Skeletal muscle cell (primary cell): ENCODE measurements at regions not wholly inside any gene's neighbourhood (a gene's known extent, or its start where the extent isn't known, plus 50 kb on each side); places are given as distances from the start of the nearest gene placed in this dataset.

Experiments
- DNase-seq: peaks from one replicate; pipeline ENCODE4 v3.0.0-alpha.2; 2010; ENCODE audit warnings: low read depth
- H3K4me3 ChIP-seq: 2 replicates; pipeline ENCODE4 v1.5.1; 2011; ENCODE audit warnings: low read depth, mild to moderate bottlenecking, control low read depth, low read length, moderate library complexity

DNA sequence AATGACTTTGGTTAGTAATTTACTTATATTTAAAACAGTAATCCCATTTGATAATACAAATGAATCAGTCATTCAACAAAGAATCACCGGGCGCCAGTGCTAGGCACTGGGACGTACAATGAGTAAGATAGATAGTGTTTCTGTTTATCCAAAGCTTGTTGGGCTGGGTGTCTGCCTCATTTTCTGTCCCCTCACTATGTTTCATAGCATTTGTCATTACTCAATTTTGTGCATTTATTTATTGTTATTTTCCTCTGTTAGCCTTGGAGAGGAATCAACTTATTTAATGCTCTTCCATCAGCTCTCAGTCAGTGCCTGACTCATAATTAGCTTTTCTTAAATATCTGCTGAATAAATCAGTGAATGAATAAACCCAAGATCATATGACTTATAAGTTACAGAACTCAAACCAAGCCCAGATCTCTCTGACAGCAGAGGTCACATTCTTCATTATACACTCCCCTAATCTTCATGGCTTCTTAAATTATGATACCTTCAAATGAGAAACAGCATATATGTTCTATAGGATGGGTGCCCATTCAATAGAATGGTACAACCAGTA lies 86.2 kb downstream of the TSPAN8 start:
- no peak overlapping the region for H3K4me3 ChIP-seq
- DNase-seq = no peak

DNA sequence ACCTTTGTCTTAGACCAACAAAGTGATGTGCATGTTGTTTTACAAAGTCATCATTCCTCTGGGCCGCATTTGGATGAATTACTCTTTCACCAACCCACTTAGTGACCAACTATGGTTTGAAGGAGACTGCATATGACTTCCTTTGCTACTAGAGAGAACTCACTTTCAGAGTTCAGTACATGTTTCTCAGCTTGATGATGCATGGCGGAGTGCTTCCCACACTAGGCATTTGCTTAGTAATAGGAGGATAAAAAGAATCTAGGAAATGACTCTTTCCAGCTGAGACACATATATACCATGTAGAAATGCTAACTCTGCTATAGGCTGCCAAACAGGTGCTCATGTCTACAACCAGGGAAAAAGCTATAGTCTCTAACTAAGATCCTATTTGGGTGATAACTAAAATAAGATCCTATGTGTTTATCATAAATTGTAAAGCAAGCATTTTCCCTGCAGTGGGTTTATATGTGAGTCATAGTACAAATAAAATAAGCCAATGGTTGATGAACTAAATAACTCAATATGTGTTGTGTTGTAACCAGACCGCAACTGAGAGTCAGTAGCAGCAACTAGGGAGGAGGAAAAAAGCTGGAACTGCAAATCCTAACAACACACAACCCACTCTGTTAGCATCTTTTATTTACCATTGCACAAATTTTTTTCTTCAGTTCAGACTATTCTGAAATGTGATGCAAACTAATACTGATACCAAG lies 87.2 kb downstream of the TSPAN8 start:
- no peak for DNase-seq
- no peak overlapping the region for H3K4me3 ChIP-seq

DNA sequence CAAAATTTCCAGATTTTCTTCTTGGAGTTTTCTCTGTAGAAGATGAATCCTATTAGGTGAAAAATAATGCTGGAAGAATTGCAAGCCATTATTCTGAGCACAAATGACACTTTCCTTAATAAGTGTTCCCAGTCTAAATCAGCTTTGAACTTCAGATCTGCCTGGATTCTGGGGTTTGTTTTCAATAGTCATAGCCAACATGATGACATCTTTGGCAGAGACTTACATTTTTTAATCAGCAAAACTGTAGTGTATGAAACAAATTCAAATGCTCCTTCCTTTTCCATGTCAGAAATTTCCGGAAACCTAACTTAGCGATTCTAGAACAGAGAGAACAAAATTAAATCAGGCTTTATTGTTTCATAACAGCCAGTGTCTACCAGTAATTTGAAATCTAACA lies 88.5 kb downstream of the TSPAN8 start:
- H3K4me3 ChIP-seq = no peak overlapping the region
- no peak for DNase-seq

DNA sequence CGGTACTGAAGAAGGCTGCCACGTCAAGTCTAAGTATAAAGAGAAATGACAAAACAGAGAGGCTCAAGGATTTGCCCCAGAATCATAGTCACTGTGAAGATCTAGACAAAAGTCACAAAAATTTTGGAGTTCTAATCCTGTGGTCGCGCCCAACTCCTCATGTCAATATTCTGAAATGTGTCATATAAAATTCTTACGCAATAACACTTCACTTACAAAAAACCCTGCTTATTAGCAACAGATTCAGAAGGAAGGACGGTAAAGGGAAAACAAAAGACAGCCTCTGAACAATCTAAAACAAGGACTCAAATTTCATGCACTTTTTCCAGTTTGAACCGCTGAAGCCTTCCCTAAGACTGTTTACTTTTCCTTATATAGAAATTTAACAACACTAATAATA lies 94.7 kb downstream of the TSPAN8 start:
- DNase-seq = no peak
- H3K4me3 ChIP-seq = no peak overlapping the region

DNA sequence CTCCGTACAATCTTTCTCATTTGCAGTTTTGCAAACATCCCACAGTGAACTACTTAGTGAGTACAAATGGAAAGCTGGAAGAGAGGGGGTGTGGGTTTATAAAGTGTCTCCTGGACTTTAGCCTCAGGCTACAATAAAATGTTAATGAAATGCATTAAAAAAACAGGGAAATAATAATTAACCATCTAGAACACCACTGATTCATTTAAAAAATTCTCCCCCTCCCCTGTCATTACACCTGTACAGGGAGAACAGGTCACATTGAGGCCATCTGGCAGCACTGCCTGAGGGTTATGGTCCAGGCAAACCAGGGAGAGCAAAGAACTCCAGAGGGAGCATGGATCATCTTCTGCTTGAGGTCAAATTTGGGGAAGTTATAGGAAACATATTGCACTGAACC lies 96.3 kb downstream of the TSPAN8 start:
- H3K4me3 ChIP-seq = no peak overlapping the region
- DNase-seq = no peak

DNA sequence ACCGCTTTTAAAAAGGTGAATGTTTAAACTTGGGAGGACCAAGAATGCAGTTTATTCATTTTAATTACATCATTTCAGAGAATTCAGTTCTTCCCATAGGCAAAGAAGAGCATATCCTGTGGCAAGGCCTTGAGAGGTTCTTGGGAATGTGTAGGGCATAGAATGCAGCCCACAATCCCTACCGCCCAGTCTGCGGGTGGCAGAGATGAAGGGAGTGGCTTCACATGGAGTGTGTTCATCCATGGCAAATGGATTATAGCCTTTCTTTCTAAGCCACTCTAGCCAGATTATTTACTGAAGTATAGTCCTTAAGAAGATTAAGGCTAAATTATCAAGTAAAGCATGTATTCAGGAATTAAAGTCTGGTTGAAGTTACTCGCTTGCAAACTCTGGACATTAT lies 97.4 kb downstream of the TSPAN8 start:
- H3K4me3 ChIP-seq = no peak overlapping the region
- no peak for DNase-seq

DNA sequence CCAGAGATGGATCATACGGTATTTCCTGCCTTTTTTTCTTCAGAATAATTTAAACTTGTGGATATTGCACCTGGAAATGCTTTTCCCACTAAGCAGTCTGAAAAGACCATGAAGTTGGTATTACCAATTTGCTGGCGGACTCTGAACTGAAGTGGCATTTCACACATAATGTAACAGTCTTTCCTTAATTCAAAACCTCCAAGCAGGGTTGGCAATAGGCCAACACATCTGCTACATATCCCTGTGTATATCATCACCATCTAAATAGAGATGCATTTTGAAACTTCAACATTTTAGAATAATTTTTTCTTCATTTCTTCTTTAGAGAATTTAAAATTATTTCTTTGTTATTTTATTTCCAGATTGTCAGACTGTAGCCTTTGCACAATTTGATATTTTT lies 100.5 kb downstream of the TSPAN8 start:
- DNase-seq = no peak
- no peak overlapping the region for H3K4me3 ChIP-seq

DNA sequence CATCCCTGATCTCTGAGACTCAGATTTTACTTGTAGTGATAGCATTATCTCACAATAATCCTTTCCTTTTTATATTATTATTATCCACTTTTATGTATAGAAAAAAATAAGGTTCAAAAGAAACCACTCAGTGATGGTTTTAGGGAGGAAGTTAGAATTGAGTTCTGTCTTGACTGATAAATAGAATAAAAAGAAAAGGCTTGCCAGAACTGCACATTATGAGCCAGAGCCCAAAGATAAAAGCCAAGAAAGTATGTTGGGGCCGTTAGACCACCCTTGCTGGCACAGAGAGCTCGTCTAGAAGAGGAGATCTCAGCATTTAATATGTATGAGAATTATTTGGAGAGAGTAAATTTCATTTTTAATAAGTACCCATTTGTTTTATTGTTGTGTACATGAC lies 103.2 kb downstream of the TSPAN8 start:
- no peak for DNase-seq
- H3K4me3 ChIP-seq = no peak overlapping the region

DNA sequence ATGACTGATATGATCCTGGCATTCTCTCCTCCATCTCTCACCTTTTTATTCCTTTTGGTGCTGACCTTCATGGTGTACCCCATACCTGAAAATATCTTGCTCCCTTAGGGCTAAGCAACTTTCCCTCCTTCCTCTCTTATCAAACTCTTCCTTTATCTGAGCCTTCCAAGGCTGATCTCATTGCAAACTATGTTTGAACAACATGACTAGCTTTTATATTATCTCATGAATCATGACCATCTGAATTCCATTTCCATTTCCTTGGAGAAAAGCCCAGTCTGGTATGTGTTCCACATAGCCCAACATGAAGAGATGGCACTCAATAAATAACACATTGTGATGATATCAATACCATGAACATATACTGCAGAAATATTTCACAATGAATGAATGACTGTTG lies 111.6 kb downstream of the TSPAN8 start:
- no peak overlapping the region for H3K4me3 ChIP-seq
- DNase-seq = peak; percentile 76

DNA sequence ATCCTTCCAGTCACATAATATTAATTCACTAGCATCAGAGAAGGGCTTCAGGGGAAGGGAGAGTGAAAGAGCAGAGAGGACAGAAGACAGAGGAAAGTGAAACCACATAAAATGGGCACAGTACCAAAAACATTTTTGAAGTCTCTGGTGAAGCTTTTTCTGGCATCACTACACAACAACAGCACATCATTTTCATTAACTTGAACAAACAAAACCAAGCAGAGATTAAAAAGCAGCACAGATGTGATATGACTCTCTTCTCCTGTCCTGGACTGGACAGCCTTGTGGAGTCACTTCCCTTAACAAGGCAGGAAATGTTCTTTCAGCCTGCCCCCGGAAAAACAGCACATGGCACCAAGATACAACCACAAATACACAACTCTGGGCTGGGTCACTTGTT lies 112.0 kb downstream of the TSPAN8 start:
- DNase-seq = peak; percentile 79
- no peak overlapping the region for H3K4me3 ChIP-seq

DNA sequence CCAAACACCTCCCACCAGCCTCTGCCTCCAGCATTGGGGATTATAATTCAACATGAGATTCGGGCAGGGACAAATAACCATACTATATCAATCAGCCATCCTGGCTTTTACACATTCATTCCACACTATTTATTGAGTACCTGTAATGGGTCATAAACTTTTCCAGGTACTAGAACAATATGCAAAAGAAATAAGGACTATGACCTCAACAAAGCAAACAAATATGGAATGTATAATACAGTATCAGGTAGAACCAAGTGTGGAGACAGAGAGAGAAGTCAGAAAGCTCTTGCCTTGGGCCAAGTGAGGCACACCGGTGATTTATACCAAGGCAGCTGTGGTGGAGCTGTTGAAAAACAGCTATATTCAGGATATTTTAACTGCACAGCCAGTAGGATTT lies 116.3 kb downstream of the TSPAN8 start:
- no peak for DNase-seq
- H3K4me3 ChIP-seq = no peak overlapping the region

DNA sequence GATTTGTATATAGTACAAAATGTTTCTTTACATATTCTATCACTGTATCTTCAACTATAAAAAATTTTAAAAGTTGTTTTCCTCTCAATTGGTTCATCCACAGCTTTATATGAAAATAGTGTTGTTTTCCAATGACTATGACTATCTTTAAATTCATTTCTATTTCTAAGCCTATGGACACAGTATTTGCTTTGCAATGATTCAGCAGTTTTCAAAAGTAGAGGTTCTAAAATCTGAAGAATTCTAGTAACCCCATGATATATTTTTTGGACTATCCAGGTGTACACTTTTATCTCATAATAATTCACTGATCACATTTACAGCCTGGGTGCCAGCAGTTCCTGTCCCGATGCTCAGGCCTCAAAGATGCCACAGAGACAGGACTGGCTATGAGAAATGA lies 118.4 kb upstream of the PTPRR start:
- DNase-seq = no peak
- H3K4me3 ChIP-seq = no peak overlapping the region

DNA sequence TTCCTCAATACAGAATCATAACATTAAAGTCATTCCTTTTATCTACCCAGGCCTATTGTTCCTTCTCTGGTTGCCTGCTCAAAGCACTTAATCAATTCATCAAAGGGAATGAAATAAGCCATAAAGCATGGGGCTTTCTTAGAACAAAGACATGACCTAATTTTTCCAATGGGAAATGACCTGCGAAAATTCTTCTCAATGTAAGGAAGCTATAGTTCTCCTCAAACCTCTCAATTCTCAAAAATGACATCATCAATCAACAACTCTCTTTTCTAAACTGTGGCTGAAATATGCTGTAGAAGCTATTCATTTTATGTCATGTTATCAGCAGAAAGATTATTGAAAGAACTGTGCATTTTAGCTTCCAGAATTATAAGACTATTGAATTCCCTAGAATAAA lies 116.0 kb upstream of the PTPRR start:
- H3K4me3 ChIP-seq = no peak overlapping the region
- DNase-seq = no peak

DNA sequence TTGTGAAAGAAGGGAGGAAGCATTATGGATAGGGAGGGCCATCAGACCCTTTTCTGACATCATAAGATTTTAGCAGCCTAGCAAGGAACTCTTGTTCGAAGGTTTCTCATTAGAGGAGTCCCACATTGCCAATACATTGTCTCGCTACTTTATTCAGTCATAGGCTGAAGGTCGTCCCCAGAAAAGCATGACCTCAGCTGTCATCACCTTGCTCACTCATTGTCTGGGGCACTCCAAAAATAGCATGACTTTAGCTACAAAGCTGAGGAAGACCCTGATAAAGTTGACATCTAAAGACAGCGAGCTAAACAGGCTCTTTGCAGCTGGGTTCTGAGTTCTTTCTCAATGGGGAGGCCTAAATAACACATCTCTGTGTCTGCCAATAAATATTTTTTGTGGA lies 112.4 kb upstream of the PTPRR start:
- no peak overlapping the region for H3K4me3 ChIP-seq
- DNase-seq = no peak

DNA sequence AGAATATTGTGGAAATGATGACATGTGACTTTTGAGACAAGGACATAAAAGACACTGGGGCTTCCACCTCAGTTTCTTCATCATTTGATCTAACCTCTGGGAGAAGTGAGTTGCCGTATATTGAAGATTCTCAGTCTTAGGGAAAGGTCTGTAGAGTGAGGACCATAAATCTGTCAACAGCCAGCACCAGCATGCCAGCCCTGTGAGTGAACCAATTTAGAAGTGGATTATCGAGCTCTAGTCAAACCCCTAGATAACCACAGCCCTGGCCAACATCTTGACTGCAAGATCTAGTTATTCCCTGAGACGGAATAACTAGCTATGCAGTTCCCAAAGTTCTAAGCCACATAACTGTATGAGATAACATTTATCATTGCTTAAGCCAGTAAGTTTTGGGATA lies 108.8 kb upstream of the PTPRR start:
- no peak for DNase-seq
- H3K4me3 ChIP-seq = no peak overlapping the region

DNA sequence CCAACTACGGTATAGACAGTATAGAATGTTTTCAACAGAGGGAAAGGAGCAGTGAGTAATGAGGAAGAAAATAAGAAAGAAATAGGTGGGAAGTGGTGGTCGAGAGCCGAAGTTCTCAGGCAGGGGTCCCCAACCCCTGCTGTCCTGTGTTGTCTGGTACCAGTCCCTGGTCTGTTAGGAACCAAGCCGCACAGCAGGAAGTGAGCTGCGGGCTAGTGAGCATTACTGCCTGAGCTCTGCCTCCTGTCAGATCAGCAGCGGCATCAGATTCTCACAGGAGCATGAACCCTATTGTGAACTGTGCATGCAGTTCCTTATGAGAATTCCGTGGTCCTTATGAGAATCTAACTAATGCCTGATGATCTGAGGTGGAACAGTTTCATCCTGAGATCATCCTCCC lies 107.3 kb upstream of the PTPRR start:
- H3K4me3 ChIP-seq = no peak overlapping the region
- no peak for DNase-seq

DNA sequence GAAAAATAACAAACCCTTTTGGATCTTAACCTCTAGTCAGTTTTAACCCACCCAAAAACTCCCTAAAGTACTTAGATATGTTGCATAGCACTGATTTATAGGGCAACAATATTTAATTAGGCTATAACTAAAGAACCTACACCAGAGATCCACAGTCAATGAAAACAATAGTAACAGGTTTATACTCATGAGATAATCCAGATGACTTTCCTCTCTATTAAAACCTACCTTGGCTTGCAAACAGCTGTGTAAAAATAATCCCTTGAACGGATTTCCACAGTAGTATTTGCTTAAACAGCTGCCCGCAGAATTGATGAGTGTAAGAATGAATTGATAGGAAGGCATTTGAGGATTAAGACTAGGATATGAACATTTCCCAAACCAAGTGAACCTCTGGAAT lies 104.3 kb upstream of the PTPRR start:
- no peak overlapping the region for H3K4me3 ChIP-seq
- no peak for DNase-seq

DNA sequence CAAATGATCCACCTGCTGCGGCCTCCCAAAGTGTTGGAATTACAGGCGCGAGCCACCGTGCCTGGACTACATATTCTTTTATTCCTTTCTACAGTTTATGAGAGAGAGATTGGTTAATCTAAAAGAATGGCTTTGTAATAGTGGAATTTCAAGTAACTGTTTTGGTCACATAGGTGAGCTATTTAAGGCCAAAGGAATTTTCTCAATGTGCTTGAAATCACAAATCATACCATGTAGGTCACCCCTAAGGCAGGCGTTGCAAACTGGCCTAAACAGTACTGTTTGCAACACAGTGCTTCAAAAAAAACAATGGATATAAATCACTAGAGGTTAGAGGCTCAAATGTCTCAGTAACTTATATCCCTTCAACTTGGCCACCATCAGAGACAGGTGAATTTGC lies 103.7 kb upstream of the PTPRR start:
- DNase-seq = no peak
- H3K4me3 ChIP-seq = no peak overlapping the region

DNA sequence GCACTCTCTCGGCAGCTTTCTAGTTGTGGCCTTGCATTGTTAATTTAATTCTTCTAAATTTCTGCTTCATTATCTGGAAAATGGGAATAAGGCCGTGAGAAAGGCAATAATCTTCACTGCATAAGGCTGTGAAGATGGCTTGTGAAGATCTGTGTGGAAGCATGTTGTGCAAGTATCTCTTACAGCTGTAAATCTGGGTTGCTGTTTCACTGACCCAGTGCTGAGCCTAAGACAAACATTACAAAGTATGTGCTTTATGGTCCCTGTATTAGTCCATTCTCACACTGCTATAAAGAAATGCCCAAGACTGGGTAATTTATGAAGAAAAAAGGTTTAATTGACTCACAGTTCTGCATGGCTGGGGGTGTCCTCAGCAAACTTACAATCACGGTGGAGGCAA lies 101.0 kb upstream of the PTPRR start:
- DNase-seq = no peak

DNA sequence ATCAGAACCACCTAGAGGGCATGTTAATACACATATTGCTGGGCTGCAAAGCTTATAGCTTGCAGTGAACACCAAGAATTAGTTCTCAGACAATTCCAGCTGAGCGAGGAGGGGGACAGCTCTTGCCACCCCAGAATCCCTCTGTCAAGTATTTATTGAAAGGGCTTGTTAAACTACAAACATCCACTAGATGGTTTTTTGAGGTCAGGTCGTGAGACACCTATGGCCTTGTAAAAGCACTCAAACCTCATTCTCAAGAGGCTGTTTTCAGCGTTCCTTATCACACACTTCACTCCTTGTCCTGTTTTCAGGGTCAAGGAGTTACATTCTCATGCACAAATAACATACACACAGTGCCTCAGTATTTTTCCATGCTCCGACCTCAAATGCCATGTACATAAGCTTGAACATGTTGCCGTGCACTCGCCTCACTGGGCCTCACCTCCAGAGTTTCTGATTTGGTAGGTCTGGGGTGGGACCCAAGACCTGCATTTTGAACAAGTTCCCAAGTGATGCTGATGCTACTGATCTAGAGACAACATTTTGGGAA lies 98.8 kb upstream of the PTPRR start:
- H3K4me3 ChIP-seq = no peak overlapping the region

More for the DNA sequence above, 101.0 kb upstream of the PTPRR start:
- no peak overlapping the region for H3K4me3 ChIP-seq

DNA sequence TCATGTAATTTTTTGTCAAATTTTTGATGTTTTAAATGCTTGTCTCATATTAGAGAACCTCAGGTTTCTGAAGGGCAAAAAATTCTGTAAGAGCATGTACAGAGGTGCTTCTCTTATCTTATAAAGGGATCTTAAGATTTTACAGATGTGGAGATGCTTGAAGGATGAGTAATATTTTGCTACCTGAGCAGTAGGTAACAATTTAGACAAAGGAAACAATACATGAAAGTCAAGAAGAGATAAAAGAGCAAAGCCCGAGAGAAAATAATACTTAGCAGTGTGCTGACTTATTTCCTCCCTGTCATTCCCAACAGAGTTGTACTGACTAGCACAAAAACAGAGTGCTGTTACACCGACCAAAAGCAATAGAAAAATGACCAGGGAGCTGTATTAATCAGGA lies 98.1 kb upstream of the PTPRR start:
- no peak for DNase-seq
- H3K4me3 ChIP-seq = no peak overlapping the region

More for the DNA sequence above, 98.8 kb upstream of the PTPRR start:
- no peak for DNase-seq
